Stimulated activated effector memory CD8-positive, alpha-beta T cell treated with anti-CD3 and anti-CD28 coated beads, Interleukin-12 subunit alpha, Interleukin-12 subunit beta, amount 100 ng/mL, for 72 hours (primary cell): ENCODE measurements at regions not wholly inside any gene's neighbourhood (a gene's known extent, or its start where the extent isn't known, plus 50 kb on each side); places are given as distances from the start of the nearest gene placed in this dataset.
"Not testable (repeated sequence)": the region's sequence is repeated elsewhere in the genome, so short reads cannot be mapped to it uniquely, and the experiment has no call there.

Experiments
- ATAC-seq: fragments of 150-1000 bp; cut with Tn5 transposase; 2 replicates; pipeline ENCODE4 v1.10.0; 2021
- DNase-seq, 2 donors: peaks; one replicate each; pipeline ENCODE4 v3.0.0; 2021 to 2022; ENCODE audit warnings: low spot score in 2 of 2
- H3K27ac Mint-ChIP-seq: one replicate; pipeline ENCODE4 v1.8.0; 2022; ENCODE audit warnings: mild to moderate bottlenecking, mixed read lengths
- H3K36me3 Mint-ChIP-seq: one replicate; pipeline ENCODE4 v1.8.0; 2022; ENCODE audit warnings: mild to moderate bottlenecking, mixed read lengths
- H3K4me1 Mint-ChIP-seq: one replicate; pipeline ENCODE4 v1.8.0; 2022; ENCODE audit warnings: mixed read lengths
- H3K4me3 Mint-ChIP-seq: one replicate; pipeline ENCODE4 v1.8.0; 2022; ENCODE audit warnings: mild to moderate bottlenecking, mixed read lengths
- H3K9me3 Mint-ChIP-seq: one replicate; pipeline ENCODE4 v1.8.0; 2022; ENCODE audit warnings: mixed read lengths

GRCh38 chr5:34331928-34332454 lies 289.0 kb upstream of the C1QTNF3 start:
- not testable (repeated sequence) for DNase-seq, H3K4me1 Mint-ChIP-seq, H3K27ac Mint-ChIP-seq, H3K9me3 Mint-ChIP-seq, ATAC-seq, H3K36me3 Mint-ChIP-seq, H3K4me3 Mint-ChIP-seq

- not testable (repeated sequence) for DNase-seq, H3K27ac Mint-ChIP-seq, H3K9me3 Mint-ChIP-seq, H3K36me3 Mint-ChIP-seq, H3K4me1 Mint-ChIP-seq, ATAC-seq, H3K4me3 Mint-ChIP-seq
Observed at GRCh38 chr5:34339408-34340001, 296.5 kb upstream of the C1QTNF3 start.

GRCh38 chr5:34354440-34354839 lies 301.7 kb upstream of the RAI14 start:
- not testable (repeated sequence) for H3K27ac Mint-ChIP-seq

GRCh38 chr5:34371417-34371816 lies 284.7 kb upstream of the RAI14 start:
- H3K4me3 Mint-ChIP-seq, DNase-seq, H3K27ac Mint-ChIP-seq, H3K36me3 Mint-ChIP-seq, H3K4me1 Mint-ChIP-seq, ATAC-seq, H3K9me3 Mint-ChIP-seq: not testable (repeated sequence)

More at GRCh38 chr5:34354440-34354839, 301.7 kb upstream of the RAI14 start:
- H3K4me1 Mint-ChIP-seq, ATAC-seq, H3K4me3 Mint-ChIP-seq, H3K36me3 Mint-ChIP-seq, H3K9me3 Mint-ChIP-seq, DNase-seq: not testable (repeated sequence)

- ATAC-seq, DNase-seq, H3K27ac Mint-ChIP-seq, H3K9me3 Mint-ChIP-seq, H3K4me1 Mint-ChIP-seq, H3K36me3 Mint-ChIP-seq, H3K4me3 Mint-ChIP-seq: not testable (repeated sequence)
Observed at GRCh38 chr5:34371817-34372216, 284.3 kb upstream of the RAI14 start.

GRCh38 chr5:34372739-34373138 lies 283.4 kb upstream of the RAI14 start:
- not testable (repeated sequence) for H3K4me3 Mint-ChIP-seq, ATAC-seq

GRCh38 chr5:34377651-34378050 lies 278.5 kb upstream of the RAI14 start:
- H3K27ac Mint-ChIP-seq, H3K36me3 Mint-ChIP-seq, DNase-seq, ATAC-seq, H3K4me1 Mint-ChIP-seq, H3K9me3 Mint-ChIP-seq, H3K4me3 Mint-ChIP-seq: not testable (repeated sequence)

More at GRCh38 chr5:34372739-34373138, 283.4 kb upstream of the RAI14 start:
- not testable (repeated sequence) for DNase-seq, H3K27ac Mint-ChIP-seq, H3K4me1 Mint-ChIP-seq, H3K36me3 Mint-ChIP-seq, H3K9me3 Mint-ChIP-seq

GRCh38 chr5:34378498-34378897 lies 277.6 kb upstream of the RAI14 start:
- not testable (repeated sequence) for DNase-seq, H3K4me3 Mint-ChIP-seq, H3K36me3 Mint-ChIP-seq, H3K27ac Mint-ChIP-seq, ATAC-seq, H3K4me1 Mint-ChIP-seq, H3K9me3 Mint-ChIP-seq

DNA sequence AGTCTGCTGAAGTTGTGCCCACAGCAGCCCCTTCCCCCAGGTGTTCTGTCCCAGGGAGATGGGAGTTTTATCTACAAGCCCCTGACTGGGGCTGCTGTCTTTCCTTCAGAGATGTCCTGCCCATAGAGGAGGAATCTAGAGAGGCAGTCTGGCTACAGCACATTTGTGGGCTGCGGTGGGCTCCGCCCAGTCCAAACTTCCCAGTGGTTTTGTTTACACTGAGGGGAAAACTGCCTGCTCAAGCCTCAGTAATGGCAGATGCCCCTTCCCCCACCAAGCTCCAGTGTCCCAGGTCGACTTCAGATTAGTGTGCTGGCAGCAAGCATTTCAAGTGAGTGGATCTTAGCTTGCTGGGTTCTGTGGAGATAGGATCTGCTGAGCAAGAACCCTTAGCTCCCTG lies 267.4 kb upstream of the RAI14 start:
- H3K4me1 Mint-ChIP-seq, H3K9me3 Mint-ChIP-seq, H3K36me3 Mint-ChIP-seq, ATAC-seq, H3K4me3 Mint-ChIP-seq, H3K27ac Mint-ChIP-seq, DNase-seq: not testable (repeated sequence)

- DNase-seq = no peak
- Mint-ChIP-seq H3K36me3 (no peaks in the 10 kb centered on the region), H3K9me3 (no peaks in the 10 kb centered on the region), H3K4me3 (no peak overlapping the region), H3K27ac (no peak overlapping the region), H3K4me1 (no peaks in the 10 kb centered on the region)
- no peak for ATAC-seq
Observed at GRCh38 chr5:34409373-34409772, 246.8 kb upstream of the RAI14 start.

GRCh38 chr5:34410411-34411139 lies 245.6 kb upstream of the RAI14 start:
- no peaks in the 10 kb centered on the region for H3K36me3 Mint-ChIP-seq
- H3K27ac Mint-ChIP-seq = no peak overlapping the region
- no peak for ATAC-seq
- H3K4me3 Mint-ChIP-seq = no peak overlapping the region
- no peaks in the 10 kb centered on the region for H3K9me3 Mint-ChIP-seq
- no peak for DNase-seq
- no peaks in the 10 kb centered on the region for H3K4me1 Mint-ChIP-seq

DNA sequence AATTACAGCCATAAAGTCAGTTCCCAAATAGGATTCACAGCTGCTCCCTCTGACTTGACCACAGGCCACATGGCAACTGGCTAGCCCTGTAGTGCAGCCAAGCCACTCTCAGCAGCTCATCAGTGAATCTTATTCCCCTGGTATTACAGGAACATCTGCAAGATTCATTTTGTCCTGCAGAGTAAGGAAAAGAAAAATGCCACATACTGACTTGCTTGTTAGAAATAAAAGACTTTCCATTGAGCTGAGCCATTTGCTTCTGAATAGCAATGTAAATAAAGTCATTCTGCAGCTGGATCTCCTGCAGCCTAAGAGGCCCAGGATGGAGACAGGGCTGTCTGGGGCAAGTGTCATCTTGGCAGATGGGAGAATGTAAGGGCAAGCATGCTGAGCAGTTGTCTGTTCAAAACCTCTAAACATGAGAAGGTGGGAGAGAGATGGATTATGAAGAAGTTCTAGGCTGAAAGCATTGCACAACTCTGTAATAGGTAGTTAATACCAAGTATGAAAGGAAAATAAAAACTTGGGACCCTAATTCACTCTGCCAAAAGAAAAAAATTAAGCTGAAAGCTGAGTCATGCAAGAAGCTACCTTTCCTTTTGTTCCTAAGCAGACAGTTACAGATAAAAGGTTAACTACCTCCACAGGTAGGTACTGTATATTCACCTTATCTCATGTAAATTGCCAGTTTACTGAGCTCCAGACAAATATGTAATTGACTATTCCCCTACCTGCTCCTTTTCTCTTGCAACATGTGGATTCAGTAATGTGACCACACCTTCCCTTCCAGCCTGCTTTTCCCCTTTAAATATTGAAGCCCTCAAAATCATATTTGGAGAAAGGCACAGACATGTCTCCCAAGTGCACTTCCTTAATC lies 244.4 kb upstream of the RAI14 start:
- Mint-ChIP-seq H3K9me3 (no peaks in the 10 kb centered on the region), H3K4me3 (no peak overlapping the region)
- ATAC-seq = no peak

DNA sequence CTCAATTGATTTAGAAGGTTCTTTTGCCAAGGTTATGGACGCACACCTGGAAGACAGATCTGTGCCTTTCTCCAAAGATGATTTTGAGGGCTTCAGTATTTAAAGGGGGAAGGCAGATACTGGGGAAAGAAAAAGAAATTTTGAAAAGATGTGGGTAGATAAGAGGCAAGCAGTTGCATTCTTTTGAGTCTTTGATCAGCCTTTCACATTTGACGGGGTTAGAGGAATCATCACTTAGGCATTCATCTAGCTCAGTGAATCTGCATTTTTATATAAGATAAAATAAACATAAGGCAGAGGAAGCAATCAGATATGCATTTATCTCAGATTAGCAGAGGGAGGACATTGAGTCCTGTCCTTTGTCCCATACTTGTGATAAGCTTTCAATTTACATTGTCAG lies 243.4 kb upstream of the RAI14 start:
- ATAC-seq (no peak), DNase-seq (no peak)
- no peak overlapping the region for H3K4me3 Mint-ChIP-seq
- H3K27ac Mint-ChIP-seq = no peak overlapping the region
- no peaks in the 10 kb centered on the region for H3K4me1 Mint-ChIP-seq
- no peaks in the 10 kb centered on the region for H3K9me3 Mint-ChIP-seq
- no peaks in the 10 kb centered on the region for H3K36me3 Mint-ChIP-seq

More for the DNA sequence above, 244.4 kb upstream of the RAI14 start:
- Mint-ChIP-seq H3K27ac (no peak overlapping the region), H3K36me3 (no peaks in the 10 kb centered on the region), H3K4me1 (no peaks in the 10 kb centered on the region)
- no peak for DNase-seq

DNA sequence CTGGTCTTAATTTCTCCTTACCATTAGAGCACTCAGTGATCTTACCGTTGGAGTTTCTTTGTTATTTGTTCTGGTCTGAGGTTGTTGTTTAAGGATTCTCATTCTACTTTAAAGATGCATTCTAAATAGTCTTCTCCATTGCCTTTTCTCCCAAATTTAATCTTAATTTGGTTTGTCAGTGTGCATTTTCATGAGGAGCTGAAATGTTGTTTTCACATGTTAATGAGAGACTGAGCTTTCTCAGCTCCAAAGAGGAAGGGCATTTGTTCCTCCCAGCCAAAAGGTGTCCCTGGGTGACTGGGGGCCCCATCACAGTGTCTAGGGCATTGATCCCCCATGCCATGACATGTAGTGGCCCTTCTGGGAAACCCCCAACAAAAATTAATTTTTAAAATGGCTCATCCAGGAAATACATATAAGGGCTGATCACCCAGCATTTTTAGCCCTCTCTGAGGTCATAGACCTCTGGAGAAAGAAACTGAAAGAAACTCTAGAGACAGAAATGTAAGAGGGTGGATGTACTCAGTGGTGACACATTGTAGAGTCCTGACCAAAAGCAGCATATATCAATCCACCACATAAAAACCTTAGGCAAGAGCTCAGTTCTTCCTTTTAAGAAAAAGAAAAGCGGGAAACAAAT lies 240.4 kb upstream of the RAI14 start:
- Mint-ChIP-seq H3K9me3 (no peaks in the 10 kb centered on the region), H3K4me3 (no peak overlapping the region), H3K4me1 (no peaks in the 10 kb centered on the region), H3K36me3 (no peaks in the 10 kb centered on the region), H3K27ac (no peak overlapping the region)
- no peak for DNase-seq
- ATAC-seq = peak; percentile 86

DNA sequence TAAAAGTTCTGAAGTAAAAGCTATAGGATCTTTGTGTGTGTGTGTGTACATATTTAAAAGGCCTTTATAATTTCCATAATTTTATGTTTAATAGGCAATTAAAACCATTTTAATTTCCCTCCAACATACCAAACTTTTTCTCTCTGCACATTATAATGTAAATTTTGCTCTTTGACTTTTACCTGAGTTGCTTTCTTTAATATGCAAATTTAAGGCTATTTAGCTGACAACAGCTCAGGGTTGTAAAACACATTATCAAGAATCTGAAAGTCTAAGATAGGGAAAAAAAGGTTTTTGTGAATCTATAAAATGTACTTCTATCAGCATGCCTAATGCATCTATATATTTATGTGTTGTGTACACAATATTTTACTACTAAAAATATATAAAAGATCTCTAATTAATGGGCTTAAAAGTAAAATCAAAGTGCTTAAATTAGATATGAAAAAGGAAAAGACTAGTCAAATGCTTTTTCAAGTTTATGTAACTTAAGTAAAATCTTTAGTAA lies 239.6 kb upstream of the RAI14 start:
- no peak for DNase-seq
- Mint-ChIP-seq H3K27ac (no peak overlapping the region), H3K4me3 (no peak overlapping the region), H3K36me3 (no peaks in the 10 kb centered on the region), H3K9me3 (no peaks in the 10 kb centered on the region), H3K4me1 (no peaks in the 10 kb centered on the region)
- no peak for ATAC-seq
